Body of pancreas (tissue), 4 donors: ENCODE measurements at regions not wholly inside any gene's neighbourhood (a gene's known extent, or its start where the extent isn't known, plus 50 kb on each side); places are given as distances from the start of the nearest gene placed in this dataset.

Experiments used
- POLR2A ChIP-seq, 3 donors: fragments of 450-650 bp; IDR thresholded peaks; one replicate each; pipeline ENCODE4 v1.6.1; 2016; ENCODE audit warnings: antibody characterized with exemption in 3 of 3, mild to moderate bottlenecking in 2 of 3
- TF ChIP-seq, protein P1 (sequence below), 7 experiments: fragments of 450-650 bp in 4 of 7; fragments of 200-600 bp in 3 of 7; sonication (generic) in 3 of 7; IDR thresholded peaks; one replicate each; pipeline ENCODE4 v1.5.1; 2016 to 2019; ENCODE audit warnings: antibody characterized with exemption in 7 of 7

GRCh38 chr2:167785606-167786216, 461.7 kb downstream of the STK39 start:
- no peak for TF ChIP-seq POLR2A (IDR thresholded peaks at IDR 0.05)
- TF ChIP-seq, protein P1, sequence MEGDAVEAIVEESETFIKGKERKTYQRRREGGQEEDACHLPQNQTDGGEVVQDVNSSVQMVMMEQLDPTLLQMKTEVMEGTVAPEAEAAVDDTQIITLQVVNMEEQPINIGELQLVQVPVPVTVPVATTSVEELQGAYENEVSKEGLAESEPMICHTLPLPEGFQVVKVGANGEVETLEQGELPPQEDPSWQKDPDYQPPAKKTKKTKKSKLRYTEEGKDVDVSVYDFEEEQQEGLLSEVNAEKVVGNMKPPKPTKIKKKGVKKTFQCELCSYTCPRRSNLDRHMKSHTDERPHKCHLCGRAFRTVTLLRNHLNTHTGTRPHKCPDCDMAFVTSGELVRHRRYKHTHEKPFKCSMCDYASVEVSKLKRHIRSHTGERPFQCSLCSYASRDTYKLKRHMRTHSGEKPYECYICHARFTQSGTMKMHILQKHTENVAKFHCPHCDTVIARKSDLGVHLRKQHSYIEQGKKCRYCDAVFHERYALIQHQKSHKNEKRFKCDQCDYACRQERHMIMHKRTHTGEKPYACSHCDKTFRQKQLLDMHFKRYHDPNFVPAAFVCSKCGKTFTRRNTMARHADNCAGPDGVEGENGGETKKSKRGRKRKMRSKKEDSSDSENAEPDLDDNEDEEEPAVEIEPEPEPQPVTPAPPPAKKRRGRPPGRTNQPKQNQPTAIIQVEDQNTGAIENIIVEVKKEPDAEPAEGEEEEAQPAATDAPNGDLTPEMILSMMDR (IDR thresholded peaks at IDR 0.05), result no peak
